ENCODE measurements at regions not wholly inside any gene's neighbourhood (a gene's known extent, or its start where the extent isn't known, plus 50 kb on each side); places are given as distances from the start of the nearest gene placed in this dataset.

DNA sequence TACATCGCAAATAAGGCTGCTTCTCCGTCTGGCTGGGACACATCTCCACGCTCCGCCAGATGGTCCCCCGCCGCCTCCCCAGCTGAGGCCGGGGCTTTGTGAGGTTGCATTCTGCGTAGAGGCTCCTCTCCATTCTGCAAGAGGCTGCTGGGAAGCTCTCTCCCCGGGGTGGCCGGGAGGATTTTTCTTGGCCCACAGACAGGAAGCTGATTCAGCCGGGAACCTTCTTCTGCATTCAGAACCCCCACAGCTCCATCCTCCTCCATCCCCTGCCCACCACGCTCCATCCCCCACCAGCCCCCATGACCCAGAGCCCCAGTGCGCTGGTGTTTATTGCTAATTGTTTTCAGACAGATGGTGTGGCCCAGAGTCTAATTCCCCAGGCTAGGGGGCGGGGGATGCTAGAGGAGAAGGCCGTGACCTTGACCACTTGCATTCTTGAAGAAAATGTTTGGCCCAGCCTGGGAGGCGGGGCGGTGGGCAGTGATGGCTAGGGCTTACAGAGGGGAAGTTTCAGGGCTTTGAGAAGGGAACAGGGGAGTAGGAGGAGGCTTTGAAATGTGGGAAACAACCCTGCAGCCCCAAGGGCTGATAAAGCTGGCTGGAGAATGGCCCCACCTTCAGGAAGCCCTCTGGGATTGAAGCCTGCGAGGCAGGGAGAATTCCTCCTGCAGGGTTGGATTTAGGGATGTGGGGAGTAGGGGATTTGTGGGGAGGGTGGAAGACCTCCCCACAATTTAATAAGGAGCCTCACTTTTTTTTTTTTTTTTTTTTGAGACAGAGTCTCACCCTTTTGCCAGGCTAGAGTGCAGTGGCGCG is 88.5 kb upstream of the NCOR2 start:
- no peak for TF ChIP-seq CTCF (IDR thresholded peaks at IDR 0.05; ENCODE audit: borderline replicate concordance, extremely low read depth, low read length, poor library complexity, severe bottlenecking)
- no peak for TF ChIP-seq EZH2 (IDR thresholded peaks at IDR 0.05; ENCODE audit: borderline replicate concordance, low read depth, low read length, severe bottlenecking)
